ENCODE measurements at regions not wholly inside any gene's neighbourhood (a gene's known extent, or its start where the extent isn't known, plus 50 kb on each side); places are given as distances from the start of the nearest gene placed in this dataset.
"Not testable (repeated sequence)": the region's sequence is repeated elsewhere in the genome, so short reads cannot be mapped to it uniquely, and the experiment has no call there.

DNA sequence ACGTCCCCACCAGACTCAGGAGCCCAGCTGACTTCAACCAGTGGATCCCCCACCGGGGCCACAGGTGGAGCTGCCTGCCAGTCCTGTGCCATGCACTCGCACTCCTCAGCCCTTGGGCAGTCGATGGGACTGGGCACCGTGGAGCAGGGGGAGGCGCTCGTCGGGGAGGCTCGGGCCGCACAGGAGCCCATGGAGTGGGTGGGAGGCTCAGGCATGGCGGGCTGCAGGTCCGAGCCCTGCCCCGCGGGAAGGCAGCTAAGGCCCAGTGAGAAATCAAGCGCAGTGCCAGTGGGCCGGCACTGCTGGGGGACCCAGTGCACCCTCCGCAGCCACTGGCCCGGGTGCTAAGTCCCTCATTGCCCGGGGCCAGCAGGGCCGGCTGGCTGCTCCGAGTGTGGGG, 52.3 kb upstream of the LRRC30 start:
- DNase-seq (ENCODE audit: low spot score); ATAC-seq; intact Hi-C loops (cut with DNase I): not testable (repeated sequence)

DNA sequence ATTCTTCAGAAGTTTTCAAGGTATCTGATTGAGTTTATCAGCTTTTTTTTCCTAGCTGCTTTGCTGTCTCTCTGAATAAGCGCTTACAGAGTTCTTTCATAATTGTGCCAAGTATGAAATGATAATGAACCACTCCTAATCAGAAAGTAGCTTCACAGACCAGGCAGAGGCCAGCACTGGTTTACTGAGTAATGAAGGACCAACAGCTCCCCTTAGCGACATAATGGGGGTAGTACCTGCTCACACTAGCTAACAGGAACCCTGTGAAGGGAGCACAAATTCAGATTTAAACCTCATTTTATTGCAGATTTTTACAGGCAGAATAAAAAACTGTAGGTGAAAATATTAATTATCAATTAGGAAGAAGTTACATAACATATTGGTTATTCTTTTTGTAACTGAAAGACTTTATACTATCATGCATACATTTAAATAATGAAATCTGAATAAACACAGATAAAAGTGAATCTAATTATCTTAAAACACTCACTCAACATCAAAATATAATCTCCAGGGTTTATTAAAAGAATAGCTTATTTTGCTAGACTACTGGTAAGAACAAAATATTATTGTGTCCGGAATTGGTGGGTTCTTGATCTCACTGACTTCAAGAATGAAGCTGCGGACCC, 53.7 kb upstream of the LRRC30 start:
- DNase-seq (ENCODE audit: low spot score) (peak; percentile 68), ATAC-seq (peak; percentile 93)
- intact Hi-C loops (cut with DNase I), result no loop called here

DNA sequence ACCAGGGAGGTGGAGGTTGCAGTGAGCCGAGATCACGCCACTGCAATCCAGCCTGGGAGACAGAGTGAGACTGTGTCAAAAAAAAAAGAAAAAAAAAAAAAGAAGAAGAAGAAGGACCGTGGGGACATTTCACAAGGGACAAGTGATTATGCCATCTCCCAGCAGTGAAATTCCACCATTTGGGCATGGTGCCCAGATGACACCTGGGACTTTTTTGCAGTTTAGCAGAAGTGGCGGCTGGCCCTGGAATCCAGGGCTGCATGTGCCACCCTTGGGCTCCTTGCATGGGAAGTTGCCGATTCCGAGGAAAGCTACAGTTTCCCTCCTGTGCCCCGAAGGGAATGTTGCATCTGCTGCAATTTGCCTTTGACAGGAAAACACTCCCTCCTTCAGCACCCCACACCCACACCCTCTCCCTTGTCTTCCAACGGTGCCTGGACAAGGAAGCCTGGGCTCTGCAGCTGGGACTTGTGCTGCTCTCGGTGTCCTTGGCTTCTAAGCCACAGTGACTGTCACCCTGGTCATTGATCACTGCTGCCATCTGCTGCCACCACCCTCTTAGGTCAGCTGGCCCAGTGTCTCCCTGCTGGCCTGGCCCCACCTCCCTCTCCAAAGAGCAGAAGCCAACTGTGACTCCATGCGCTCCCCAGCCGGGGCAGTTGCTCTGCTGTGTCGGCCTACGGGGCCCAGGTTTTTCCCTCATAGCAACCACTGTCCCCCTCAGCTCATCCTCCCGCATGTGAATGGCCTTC, 56.4 kb upstream of the LRRC30 start:
- intact Hi-C loops (cut with DNase I), result no loop called here
- ATAC-seq (peak; percentile 29), DNase-seq (ENCODE audit: low spot score) (no peak)

DNA sequence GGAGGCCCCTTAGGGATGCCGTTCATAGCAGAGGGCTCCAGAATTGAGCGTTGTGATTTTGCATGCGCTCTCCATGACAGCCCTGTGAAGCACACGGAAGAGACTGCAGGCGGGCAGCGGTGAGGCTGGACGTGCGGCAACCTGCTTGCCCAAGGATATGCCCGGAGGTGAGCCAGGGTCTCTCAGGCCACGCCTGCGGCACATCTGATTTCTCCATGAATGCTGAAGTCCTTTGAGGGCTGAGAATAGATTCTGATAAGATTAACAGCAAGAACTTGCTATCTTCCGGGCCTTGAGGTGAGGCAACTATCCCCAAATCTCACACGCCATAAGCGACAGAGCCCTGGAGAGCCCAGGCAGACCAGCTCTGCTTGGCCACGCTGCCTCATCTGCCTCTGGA, 55.6 kb upstream of the LAMA1 start:
- no peak for DNase-seq (ENCODE audit: low spot score)
- no peak for ATAC-seq
- intact Hi-C loops (cut with DNase I), result no loop called here

DNA sequence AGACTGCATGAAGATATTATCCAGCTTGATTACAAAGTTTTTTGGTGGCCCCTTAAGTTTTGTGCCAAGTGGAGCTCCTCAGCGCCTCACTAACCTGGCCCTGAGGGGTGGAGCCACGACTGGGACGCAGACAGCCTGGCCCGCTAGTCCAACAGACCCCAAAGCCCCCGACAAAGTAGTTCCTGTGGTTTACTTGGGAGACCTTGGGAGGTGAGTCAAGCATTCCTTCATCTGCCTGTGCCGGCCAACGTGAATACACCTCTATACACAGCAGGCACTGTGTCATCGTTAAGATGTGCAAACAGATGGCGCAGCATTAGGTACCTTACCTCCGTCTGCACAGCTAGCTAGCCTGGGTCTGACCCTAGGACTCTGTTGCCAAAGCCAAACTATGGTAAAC, 55.0 kb upstream of the LAMA1 start:
- intact Hi-C loops (cut with DNase I), result no loop called here
- DNase-seq (ENCODE audit: low spot score) (no peak), ATAC-seq (no peak)

DNA sequence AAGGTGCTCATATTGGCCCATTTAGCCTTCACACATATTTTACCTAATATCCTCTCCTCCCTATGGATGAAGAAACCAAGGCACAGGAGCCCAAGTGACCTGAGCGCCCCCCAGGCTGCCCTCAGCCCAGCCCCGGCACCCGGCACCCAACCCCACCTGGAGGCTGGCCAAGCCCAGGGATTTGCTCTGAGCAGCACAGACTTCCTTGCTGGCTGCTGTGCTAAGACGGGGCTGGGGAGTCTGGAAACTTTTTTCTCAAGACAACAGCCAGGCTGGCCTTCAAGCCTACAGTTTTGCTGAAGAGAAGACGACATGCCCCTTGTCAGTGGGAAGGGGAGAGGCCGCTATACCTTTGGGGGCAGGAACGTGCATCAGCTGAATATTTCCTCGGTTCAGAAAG, 52.7 kb upstream of the LAMA1 start:
- ATAC-seq (no peak), DNase-seq (ENCODE audit: low spot score) (no peak)
- intact Hi-C loops (cut with DNase I), result no loop called here

DNA sequence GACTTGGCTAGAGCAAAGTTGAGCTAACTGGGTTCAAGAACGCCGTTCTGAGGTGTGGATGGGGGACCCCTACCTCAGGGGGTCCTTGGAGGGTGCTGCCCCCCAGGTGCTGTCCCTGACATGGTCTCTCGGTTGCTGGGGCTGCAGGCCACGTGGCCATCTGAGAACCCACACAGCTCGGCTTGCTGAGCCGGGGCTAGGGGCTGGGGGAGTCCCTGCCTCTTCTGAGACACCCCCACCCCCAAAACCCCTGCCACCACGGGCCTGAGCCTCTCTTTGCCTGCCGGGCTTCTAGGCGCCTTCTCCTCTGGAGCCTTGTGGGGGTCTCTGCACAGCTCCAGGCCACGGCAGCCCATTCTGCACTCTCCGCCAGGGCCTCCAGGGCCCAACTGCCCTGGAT, 52.0 kb upstream of the LAMA1 start:
- intact Hi-C loops (cut with DNase I), result no loop called here
- DNase-seq (ENCODE audit: low spot score) (no peak), ATAC-seq (no peak)

DNA sequence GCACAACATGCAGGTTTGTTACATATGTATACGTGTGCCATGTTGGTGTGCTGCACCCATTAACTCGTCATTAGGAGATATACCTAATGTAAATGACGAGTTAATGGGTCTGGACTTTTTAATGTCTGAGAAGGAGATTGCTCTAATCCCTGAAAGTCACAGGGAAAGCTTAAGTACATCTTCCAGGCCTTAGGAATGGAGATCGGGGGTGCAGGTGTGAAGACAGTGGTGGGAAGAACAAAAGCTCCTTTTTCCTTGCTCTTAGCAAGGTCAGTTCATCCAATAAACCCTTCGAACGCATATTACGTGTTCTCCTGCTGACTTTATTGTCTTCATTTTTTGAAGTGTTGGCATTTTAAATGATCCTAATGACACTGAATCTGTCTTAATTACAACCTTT, 50.8 kb upstream of the LAMA1 start:
- intact Hi-C loops (cut with DNase I), result no loop called here
- ATAC-seq, result no peak

More for the DNA sequence above, 50.8 kb upstream of the LAMA1 start:
- DNase-seq (ENCODE audit: low spot score), result no peak
